Right lung (tissue), 2 donors: ENCODE measurements at regions not wholly inside any gene's neighbourhood (a gene's known extent, or its start where the extent isn't known, plus 50 kb on each side); places are given as distances from the start of the nearest gene placed in this dataset.
"Not testable (repeated sequence)": the region's sequence is repeated elsewhere in the genome, so short reads cannot be mapped to it uniquely, and the experiment has no call there.

Experiments used
- DNase-seq, 2 donors: peaks; one replicate each; pipeline ENCODE4 v3.0.0-alpha.2; 2013

GRCh38 chr20:16864069-16864468 is 115.9 kb downstream of the OTOR start:
- DNase-seq, result no peak

GRCh38 chr20:16864963-16865362 is 116.8 kb downstream of the OTOR start:
- no peak for DNase-seq

GRCh38 chr20:16865406-16865805 is 117.2 kb downstream of the OTOR start:
- DNase-seq, result no peak

- not testable (repeated sequence) for DNase-seq
Observed at GRCh38 chr20:16873124-16873523, 125.0 kb downstream of the OTOR start.

GRCh38 chr20:16877053-16877554 is 128.9 kb downstream of the OTOR start:
- no peak for DNase-seq

GRCh38 chr20:16885746-16886145 is 137.6 kb downstream of the OTOR start:
- DNase-seq, result no peak

- DNase-seq, result no peak
Observed at GRCh38 chr20:16898433-16898832, 150.3 kb downstream of the OTOR start.

GRCh38 chr20:16902662-16903061 is 154.5 kb downstream of the OTOR start:
- peak; percentile 9 to 13 for DNase-seq

- DNase-seq, result no peak
Observed at GRCh38 chr20:16904751-16905150, 156.6 kb downstream of the OTOR start.

GRCh38 chr20:16914277-16914676 is 166.1 kb downstream of the OTOR start:
- DNase-seq, result no peak

GRCh38 chr20:16916165-16916564 is 168.0 kb downstream of the OTOR start:
- DNase-seq, result no peak

- DNase-seq, result no peak
Observed at GRCh38 chr20:16917636-16918035, 169.5 kb downstream of the OTOR start.

GRCh38 chr20:16918366-16918765 is 170.2 kb downstream of the OTOR start:
- no peak for DNase-seq

- DNase-seq, result no peak
Observed at GRCh38 chr20:16919841-16920240, 171.7 kb downstream of the OTOR start.

- no peak for DNase-seq
Observed at GRCh38 chr20:16922834-16923233, 174.7 kb downstream of the OTOR start.

GRCh38 chr20:16926626-16927430 is 178.7 kb downstream of the OTOR start:
- no peak for DNase-seq

- no peak for DNase-seq
Observed at GRCh38 chr20:16929756-16930155, 181.6 kb downstream of the OTOR start.

GRCh38 chr20:16930656-16931055 is 182.5 kb downstream of the OTOR start:
- no peak for DNase-seq

- DNase-seq, result no peak
Observed at GRCh38 chr20:16939051-16939450, 190.9 kb downstream of the OTOR start.

GRCh38 chr20:16940701-16941100 is 192.5 kb downstream of the OTOR start:
- DNase-seq, result no peak

- no peak for DNase-seq
Observed at GRCh38 chr20:16942051-16942450, 193.9 kb downstream of the OTOR start.

GRCh38 chr20:16942756-16943155 is 194.6 kb downstream of the OTOR start:
- DNase-seq, result no peak

- no peak for DNase-seq
Observed at GRCh38 chr20:16944745-16945144, 196.6 kb downstream of the OTOR start.

GRCh38 chr20:16945619-16946018 is 197.5 kb downstream of the OTOR start:
- no peak for DNase-seq
